GM19455 (cell line): ENCODE measurements at regions not wholly inside any gene's neighbourhood (a gene's known extent, or its start where the extent isn't known, plus 50 kb on each side); places are given as distances from the start of the nearest gene placed in this dataset.

Source experiments
- ATAC-seq: cut with Tn5 transposase; IDR thresholded peaks from one replicate; pipeline ENCODE4 v1.9.1; 2021; ENCODE audit not compliant: unreplicated experiment

DNA sequence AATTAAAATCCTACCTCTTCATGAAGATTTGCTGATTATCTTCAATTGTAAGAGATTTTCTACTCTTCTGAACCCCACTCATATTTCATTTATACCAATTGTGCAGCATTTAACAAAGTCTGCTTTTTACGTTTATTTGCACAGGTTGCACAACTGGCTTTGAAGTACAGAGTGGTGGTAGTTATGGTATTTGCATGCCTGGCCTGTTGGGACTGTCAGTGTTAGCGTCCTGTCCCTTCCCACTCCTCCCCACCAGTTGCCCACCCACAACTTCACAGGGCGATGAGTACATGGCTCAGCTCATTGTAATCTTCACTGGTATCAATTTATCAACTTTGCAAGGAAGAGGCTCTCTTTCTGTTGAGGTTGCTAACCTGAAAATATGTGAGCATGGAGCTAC, 372.3 kb downstream of the AASDHPPT start:
- no peak for ATAC-seq

DNA sequence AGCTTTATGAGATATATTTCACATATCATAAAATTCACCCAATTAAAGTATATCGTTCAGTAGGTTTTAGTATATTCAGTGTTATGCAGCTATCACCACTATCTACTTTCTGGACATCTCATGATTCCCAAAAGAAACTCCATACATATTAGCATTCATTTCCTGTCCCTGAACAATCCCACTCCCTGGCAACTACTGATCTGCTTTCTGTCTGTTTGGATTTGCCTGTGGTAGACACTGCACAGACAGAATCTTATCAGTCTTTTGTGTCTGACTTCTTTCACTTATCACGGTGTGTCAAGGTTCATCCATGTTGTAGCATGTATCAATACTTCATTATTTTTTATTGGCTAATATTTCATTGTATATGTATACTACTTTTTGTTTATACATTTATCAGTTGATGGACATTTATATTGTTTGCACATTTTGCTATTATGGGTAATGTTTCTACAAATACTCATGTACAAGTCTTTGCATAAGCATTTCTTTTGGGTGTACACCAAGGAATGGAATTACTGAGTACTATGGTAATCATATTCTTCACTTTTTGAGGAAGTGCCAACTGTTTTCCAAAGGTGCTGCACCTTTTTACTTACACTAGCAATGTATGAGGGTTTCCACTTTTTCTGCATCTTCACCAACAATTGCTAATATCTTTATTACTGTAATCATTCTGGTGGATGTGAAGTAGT, 373.9 kb downstream of the AASDHPPT start:
- no peak for ATAC-seq

DNA sequence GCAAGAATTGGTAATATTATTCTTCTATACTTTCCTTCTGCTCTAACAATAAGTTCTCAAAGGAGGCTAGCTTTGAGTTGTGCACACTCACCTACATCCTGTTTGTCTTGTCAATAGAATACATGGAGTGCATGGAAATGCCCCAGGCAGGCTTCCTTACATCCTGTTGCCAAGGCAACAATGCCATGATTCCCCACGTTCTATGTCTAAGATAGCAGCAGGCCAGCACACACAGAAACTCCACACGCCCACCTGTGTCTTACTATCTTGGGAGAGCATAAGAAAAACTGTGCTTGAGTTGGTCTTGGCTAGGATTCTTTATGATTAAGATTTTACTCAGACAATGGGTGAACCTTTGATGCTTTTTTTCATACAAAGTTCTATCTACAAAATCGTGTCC, 379.2 kb downstream of the AASDHPPT start:
- no peak for ATAC-seq

DNA sequence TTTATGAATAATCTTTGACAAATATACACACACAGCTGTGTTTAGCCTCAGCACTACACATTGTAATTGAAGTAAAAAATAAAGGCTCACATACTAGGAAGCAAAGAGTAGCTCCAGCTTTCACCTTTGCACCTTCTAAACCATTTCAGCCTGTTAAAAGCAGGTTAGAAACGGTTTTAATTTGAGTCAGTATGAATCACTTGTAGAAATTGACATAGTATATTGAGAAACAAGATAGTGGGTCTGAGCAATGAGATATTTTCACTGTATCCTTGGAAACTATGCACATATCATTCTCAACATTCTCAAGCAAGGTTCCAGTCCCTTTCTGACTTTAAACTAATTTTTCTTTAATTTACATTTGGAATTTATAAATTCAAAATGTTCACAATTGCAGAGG, 380.3 kb downstream of the AASDHPPT start:
- ATAC-seq, result no peak

DNA sequence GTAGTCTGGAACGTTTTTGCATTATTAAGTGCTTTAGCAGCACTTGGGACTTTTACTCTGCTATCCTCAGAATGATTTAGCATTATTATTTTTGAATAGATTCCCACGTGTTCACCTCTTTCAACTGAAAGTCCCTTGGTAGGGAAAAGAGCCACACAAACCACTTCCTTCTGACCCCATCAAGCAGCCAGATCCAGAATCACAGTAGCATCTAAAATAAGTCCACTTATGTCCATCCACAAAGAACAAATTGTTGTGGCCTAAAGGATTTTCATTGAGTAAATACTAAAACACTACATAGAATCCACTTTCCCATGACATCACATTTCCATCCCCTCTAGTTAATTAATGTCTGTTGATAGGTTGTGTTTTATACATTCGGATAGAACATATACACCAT, 381.7 kb downstream of the AASDHPPT start:
- no peak for ATAC-seq

DNA sequence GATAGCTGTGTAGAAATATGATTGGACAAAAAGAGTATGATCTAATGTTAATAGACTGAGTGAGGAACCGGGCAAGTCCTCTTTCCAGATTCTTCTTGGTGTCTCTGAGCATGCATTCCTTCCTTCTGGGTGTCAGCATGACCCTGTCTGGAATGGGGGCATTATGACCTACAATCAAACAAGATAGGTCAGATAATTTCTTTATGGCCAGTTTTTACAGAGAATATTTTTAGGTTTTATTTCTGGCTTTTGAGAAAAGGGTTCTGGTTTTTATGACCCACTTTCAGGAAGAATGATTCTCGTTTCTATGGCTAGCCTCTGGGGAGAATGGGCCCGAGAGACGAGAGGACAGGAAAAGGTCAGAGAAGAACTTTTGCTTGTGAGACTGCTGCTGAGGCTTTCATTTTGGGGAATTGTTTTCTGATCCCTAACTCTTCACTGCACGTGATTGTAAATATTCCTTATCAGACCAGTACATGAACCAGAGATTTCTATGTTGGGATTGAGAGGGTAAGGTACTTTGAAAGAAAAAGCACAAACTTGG, 383.8 kb downstream of the AASDHPPT start:
- no peak for ATAC-seq

DNA sequence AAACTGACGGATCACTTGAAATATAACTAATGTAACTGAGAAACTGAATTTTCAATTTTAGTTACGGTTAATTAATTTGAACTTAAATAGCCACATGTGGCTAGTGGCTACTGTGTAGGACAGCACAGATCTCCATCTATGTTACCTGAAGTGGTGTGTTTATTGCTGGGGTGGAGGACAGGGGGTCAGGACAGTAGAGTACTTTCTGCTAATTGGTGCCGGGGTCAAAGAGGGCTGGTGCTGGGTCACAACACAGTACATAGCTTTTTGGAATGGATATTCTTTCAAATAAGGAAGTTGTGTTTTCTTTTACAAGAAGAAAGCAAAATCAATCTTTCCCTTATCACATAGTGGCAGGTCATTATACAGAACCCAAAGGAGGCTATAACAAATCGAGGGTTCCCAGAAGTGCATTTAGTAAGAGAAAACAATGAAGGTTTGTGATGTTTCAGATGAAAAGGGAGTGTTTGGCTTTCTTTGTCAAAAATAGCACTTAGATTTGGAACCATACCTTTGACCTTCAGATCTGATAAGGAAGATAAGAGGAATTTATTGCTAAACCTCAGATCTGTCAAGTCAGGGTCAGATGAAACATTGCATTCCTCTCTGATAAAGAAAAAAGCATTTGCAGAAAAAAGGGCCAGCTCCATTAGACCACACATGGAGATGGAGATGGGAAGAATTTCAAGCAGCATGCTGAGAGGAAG, 384.5 kb downstream of the AASDHPPT start:
- ATAC-seq, result no peak

DNA sequence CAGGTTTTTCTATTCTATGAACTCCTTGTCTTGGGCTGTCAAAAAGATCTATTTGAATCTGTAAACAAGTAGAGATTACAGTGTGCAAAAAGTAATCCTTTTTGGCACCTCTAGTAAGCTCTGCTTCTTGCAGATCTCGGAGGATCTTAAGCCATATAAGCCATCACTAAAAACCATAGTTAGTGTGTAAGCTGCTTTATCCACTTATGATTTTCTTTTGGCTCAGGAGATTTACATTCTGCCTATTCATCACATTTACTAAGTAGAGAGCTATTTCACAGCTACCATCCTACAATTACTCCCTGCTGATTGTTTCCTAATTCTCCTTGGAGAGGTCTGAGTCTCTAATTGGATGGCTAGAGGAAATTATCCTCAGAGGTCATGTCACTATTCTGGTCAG, 385.7 kb downstream of the AASDHPPT start:
- no peak for ATAC-seq

DNA sequence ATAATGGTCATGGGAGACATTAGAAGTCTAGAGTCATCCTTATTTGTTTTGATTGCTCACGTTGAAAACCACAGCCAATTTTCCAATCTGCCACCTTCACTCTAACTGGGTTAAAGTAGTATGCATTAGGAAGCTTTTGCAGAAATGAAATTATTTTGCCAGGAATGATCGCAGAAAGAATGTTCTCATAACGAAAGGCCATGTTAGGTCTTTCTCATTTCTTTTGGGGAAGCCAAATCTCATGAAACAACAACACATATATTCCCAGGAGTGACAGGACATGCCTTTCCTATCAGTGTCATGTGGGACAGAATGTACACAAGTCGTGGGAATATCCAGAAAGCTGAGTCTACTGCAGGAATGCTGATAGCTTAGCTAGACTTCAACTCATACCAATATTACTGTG, 386.3 kb downstream of the AASDHPPT start:
- no peak for ATAC-seq

DNA sequence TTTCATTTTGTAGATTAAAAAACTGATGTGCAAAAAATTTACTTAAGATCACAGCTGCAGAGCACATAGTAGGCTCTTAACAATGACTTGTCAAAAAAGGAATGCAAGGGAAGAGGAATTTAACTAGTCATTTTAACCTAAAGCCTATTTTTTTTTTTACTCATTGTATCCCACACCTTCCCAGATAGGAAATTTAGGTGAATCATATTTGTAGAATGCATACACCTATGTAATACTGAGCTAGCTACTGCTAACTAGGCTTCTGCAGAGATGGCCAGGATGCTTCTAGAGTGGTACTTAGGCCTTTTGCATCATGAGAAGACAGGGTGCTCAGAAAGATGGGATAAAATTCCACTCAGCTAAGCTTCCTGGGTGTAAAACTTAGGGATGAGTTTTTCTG, 387.3 kb downstream of the AASDHPPT start:
- no peak for ATAC-seq

DNA sequence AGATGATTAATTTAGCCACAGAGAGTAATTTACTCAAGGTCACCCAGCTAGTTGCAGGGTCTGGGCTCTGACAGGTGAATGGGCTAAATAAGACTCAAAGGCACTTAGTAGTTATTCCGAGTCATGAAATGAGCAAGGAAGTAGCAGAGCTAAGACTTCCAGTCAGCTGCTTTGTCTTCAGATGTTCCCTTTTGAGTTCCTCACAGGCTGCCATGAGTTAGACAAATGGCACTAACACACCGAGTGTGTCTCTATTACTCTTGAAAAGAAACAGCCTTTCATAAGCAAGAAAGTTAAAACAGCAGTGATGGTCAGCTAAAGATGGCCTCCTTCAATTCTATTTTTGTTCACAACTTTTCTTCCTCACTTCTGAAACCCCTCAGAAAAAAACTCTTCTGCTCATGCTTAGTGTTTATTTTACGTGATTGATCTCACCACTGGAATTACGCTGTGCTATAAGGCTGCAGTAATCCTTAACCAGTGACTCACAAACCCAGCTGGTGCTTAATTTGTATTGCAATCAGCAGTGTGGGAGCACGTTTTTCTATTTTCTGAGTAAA, 389.1 kb downstream of the AASDHPPT start:
- no peak for ATAC-seq

DNA sequence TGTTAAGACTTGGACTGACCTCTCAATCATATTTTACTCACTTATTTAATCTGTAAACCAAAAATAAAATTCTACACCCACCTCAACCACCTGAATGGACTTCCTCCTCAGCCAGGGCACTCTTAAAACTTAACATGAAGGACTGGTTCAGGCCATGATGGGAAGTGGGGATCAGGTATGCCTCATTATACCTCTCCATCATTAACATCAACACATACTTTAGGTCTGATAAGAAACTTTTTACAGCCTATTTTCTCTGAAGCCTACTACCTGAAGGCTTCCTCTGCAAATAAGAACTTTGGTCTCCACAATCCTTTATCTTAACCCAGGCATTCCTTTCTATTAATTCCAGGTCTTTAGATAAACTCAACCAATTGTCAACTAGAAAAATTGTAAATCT, 390.0 kb downstream of the AASDHPPT start:
- no peak for ATAC-seq

DNA sequence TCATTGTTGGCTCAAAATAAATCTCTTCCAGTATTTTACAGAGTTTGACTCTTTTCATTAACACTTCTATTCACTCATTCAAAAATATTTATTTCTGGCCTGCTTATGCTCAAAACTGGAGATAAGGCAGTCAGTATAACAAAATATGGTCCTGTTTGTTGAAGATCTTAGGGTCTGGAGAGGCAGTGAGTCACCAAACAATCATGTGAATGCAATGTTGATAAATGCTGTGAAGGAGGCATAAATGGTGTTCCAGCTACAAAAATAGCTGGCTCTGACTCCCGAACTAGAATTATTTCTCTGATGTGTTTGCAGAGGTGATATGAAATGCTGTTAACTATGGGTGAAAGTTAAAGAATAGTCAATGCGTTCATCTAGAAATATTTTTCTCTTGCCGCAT, 390.6 kb downstream of the AASDHPPT start:
- ATAC-seq, result no peak

DNA sequence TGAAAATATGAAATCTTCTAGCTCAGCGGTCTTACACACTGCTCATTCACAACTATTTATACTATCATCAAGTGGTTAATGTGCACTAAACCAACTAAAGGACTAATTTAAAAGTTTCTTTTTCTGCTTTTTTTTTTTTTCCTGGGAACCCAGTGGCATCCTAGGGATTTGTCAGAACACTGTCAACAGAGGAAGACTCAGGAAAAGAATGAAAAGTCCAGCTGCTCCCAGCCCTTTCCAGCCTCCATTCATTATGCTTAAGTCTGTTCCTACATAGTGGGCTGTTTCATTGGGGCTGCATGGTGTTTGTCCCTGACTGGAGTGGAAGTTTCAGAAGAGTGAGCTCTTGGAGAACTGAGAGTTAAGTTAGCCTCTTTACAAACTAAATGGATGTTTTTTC, 391.1 kb downstream of the AASDHPPT start:
- ATAC-seq, result no peak

DNA sequence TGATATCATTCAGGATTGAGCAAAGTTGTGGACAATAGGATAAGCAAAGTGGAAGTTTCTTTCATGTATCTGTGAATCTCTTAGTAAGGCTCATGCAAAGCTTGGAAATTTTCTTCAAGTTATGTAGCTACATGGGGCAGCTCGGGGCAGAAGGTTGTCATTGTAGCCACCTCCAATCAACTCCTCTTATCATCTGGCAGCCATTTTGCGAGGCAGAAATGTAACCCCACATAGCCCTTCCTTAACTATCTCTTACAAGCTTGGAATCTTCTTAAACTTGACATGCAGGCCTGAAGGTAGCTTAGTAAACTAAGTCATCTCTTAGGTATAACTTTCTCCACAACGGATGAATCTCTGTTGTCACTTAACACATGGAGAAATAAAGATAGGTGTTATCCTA, 392.8 kb downstream of the AASDHPPT start:
- no peak for ATAC-seq

DNA sequence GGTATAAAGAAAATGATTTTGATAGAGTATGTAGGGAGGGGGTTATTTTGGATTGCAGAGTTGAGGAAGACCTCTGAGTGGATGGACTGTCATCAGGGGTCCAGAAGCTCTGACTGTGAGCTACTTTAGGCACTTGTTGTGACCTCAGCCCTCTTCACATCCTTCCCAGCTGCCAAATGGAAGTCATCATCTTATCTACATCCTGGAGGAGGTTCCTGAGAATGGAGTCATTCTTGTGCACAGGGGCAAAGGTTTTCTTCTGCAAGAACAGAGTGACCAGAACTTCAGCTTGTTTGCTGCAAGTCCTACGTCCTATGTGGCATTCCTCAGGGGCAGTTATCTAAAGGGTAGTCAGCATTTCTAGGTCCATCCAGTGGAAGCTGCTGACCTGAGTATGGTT, 393.8 kb downstream of the AASDHPPT start:
- no peak for ATAC-seq

DNA sequence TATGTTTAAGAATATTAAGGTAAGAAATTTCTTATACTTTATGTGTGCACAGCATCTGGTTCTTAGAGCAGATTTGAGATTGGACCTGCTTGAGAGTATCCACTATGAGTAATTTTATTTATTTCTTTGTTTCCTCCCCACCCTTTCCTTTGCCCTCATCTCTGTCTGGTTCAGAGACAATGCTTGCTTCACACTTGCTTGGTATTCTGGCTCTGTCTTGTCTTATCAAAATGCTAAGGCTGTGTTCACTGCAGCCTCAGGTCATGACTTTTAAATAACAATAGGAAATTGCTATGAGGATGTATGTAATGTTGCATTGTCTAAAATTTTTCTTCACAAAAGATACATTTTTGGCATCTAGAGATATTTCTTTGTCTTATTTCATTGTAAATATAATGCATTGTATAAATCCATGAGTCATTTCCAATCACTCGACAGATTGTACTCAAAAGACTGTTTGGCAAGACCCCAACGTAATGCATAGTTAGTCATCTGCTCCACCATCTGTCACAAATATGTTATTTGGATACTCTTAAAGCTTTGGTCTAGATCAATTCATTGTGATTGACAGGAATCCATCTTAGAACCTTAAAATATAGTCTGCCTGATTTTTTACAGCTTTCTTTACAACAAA, 395.7 kb downstream of the AASDHPPT start:
- ATAC-seq, result no peak

DNA sequence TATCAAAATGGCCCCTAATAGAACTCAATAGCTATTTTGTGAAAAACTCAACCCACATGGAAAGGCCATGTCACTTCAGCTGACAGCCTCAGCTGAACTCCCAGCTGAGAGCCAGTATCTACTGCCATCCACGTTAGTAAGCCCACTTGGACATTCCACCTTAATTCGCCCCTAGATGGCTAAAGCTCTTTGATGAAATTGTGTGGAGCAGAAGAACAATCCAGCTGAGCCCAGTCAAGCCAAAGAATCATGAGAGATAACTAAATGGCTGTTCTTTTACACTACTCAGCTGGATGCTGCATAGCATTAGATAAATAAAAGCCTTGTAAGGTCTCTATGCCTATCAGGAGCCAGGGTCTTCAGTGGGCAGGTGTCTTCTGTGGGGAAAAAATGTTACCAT, 396.8 kb downstream of the AASDHPPT start:
- no peak for ATAC-seq

DNA sequence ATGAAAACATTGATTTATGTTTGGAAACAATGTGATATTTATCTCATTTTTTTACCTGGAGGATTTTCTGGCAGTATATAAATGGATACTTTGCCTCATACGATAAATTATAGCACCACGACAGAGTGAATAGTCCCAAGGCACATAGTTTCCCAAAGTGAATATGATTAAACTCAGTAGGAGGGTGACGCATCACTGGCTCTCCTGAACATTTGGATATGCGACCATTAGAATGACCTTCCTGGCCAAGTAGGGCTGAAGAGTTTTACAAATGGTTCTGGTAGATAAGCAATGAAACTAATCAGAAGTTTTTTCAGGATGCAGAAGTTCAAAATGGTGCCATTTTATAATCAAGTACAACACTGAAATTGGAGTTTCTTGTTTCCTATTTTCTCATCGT, 397.7 kb downstream of the AASDHPPT start:
- ATAC-seq, result no peak

DNA sequence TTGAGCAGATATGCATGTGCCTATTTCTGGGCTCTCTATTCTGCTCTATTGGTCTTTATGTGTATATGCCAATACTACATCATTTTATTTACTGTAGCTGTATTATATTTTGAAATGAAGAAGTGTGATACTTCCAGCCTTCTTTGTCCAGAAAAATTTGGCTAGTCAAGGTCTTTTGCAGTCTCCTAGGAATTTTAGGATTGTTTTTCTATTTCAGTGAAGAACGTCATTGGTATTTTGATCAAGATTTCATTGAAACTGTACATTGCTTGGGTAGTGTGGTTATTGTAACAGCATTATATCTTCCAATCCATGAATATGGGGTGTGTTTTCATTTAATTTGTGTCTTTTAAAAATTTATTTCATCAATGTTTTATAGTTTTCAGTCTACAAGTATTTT, 400.3 kb downstream of the AASDHPPT start:
- no peak for ATAC-seq

DNA sequence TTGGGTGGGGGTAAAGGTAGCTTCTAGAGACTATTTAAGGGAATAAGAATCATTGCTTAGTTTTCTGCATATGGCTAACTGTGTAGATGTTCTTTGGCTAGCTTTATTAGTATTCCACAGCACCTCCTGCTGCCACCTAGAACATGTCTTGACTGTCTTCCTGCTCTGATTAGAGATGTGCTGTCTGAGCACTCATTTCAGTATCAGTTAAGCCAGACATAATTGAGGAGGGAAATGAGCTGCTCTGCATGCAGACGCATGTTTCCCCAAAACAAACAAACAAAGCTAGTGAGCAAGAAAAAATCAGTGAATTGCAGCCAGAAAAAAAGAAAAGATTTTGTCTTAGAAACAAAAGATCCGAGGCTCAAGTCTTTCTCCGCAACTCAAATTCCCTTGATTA, 402.2 kb downstream of the AASDHPPT start:
- no peak for ATAC-seq
